Loucy (cell line): ENCODE measurements at regions not wholly inside any gene's neighbourhood (a gene's known extent, or its start where the extent isn't known, plus 50 kb on each side); places are given as distances from the start of the nearest gene placed in this dataset.

Source experiments
- H2AFZ ChIP-seq: fragments of 200-600 bp; sonication (generic); 2 replicates; pipeline ENCODE4 v1.6.0; 2016; ENCODE audit warnings: antibody characterized with exemption, mild to moderate bottlenecking, low read length, moderate library complexity
- H3F3A ChIP-seq: fragments of 200-600 bp; 2 replicates; pipeline ENCODE4 v1.6.0; 2016; ENCODE audit warnings: antibody characterized with exemption, low read depth, mild to moderate bottlenecking
- H3K27me3 ChIP-seq: fragments of 200-600 bp; sonication (generic); 2 replicates; pipeline ENCODE4 v1.6.1; 2014; ENCODE audit warnings: low read length, mild to moderate bottlenecking; ENCODE audit not compliant: insufficient read depth, poor library complexity, severe bottlenecking
- H3K36me3 ChIP-seq: fragments of 200-600 bp; sonication (generic); 2 replicates; pipeline ENCODE4 v1.6.1; 2016; ENCODE audit warnings: low read length; ENCODE audit not compliant: insufficient read depth
- H3K4me1 ChIP-seq: fragments of 200-600 bp; sonication (generic); 2 replicates; pipeline ENCODE4 v1.5.1; 2014; ENCODE audit warnings: low read length, mild to moderate bottlenecking; ENCODE audit not compliant: insufficient read depth, poor library complexity, severe bottlenecking
- H3K4me2 ChIP-seq: fragments of 200-600 bp; sonication (generic); 2 replicates; pipeline ENCODE4 v1.6.0; 2014; ENCODE audit warnings: antibody characterized with exemption, low read length, low read depth, mild to moderate bottlenecking; ENCODE audit not compliant: poor library complexity, severe bottlenecking
- H3K4me3 ChIP-seq: fragments of 200-600 bp; sonication (generic); 2 replicates; pipeline ENCODE4 v1.5.1; 2014; ENCODE audit warnings: low read length, mild to moderate bottlenecking, mixed read lengths; ENCODE audit not compliant: poor library complexity, severe bottlenecking
- H3K79me2 ChIP-seq: fragments of 200-600 bp; sonication (generic); 2 replicates; pipeline ENCODE4 v1.6.1; 2014; ENCODE audit warnings: low read length; ENCODE audit not compliant: insufficient read depth
- H3K9ac ChIP-seq: fragments of 200-600 bp; sonication (generic); 2 replicates; pipeline ENCODE4 v1.6.0; 2014; ENCODE audit warnings: mild to moderate bottlenecking, low read depth, low read length, moderate library complexity; ENCODE audit not compliant: poor library complexity, severe bottlenecking
- H3K9me2 ChIP-seq: fragments of 200-600 bp; sonication (generic); replicated peaks from 2 replicates; pipeline ENCODE4 v1.6.1; 2016; ENCODE audit warnings: low read depth, low read length, mixed read lengths
- H3K9me3 ChIP-seq: fragments of 200-600 bp; sonication (generic); 2 replicates; pipeline ENCODE4 v1.6.1; 2014; ENCODE audit warnings: mild to moderate bottlenecking, antibody characterized with exemption, low read length, low read depth; ENCODE audit not compliant: insufficient read depth
- H4K20me1 ChIP-seq: fragments of 200-600 bp; sonication (generic); 2 replicates; pipeline ENCODE4 v1.6.0; 2014; ENCODE audit warnings: antibody characterized with exemption, low read length, mild to moderate bottlenecking; ENCODE audit not compliant: insufficient read depth, poor library complexity, severe bottlenecking
- CTCF ChIP-seq: fragments of 200-600 bp; sonication (generic); conservative IDR thresholded peaks from 2 replicates; pipeline ENCODE4 v1.5.1; 2014; ENCODE audit warnings: mild to moderate bottlenecking, antibody characterized with exemption, low read length
- EZH2phosphoT487 ChIP-seq: fragments of 200-600 bp; IDR thresholded peaks from 2 replicates; pipeline ENCODE4 v1.6.1; 2018; ENCODE audit warnings: antibody characterized with exemption, mild to moderate bottlenecking, moderate library complexity, borderline replicate concordance

- Histone ChIP-seq H3K9ac (no peak overlapping the region), H3K9me2 (no peaks in the 10 kb centered on the region), H3K27me3 (no peaks in the 10 kb centered on the region), H3K4me3 (no peak overlapping the region), H3K36me3 (no peaks in the 10 kb centered on the region), H3K9me3 (no peaks in the 10 kb centered on the region), H2AFZ (no peak overlapping the region), H3F3A (no peaks in the 10 kb centered on the region), H3K4me2 (no peak overlapping the region), H3K4me1 (no peaks in the 10 kb centered on the region), H4K20me1 (no peaks in the 10 kb centered on the region), H3K79me2 (no peaks in the 10 kb centered on the region)
- TF ChIP-seq EZH2phosphoT487, result no peak
- TF ChIP-seq CTCF, result no peak
These were observed 654.1 kb upstream of the SYT4 start for GRCh38 chr18:43931439-43931838.

GRCh38 chr18:43932140-43932539 is 654.9 kb upstream of the SYT4 start:
- H3F3A ChIP-seq, result no peaks in the 10 kb centered on the region
- no peak overlapping the region for H2AFZ ChIP-seq
- H3K9ac ChIP-seq, result no peak overlapping the region
- no peaks in the 10 kb centered on the region for H4K20me1 ChIP-seq
- no peak overlapping the region for H3K4me2 ChIP-seq
- H3K9me2 ChIP-seq, result no peaks in the 10 kb centered on the region
- H3K4me3 ChIP-seq, result no peak overlapping the region
- no peaks in the 10 kb centered on the region for H3K9me3 ChIP-seq
- no peaks in the 10 kb centered on the region for H3K4me1 ChIP-seq
- no peaks in the 10 kb centered on the region for H3K27me3 ChIP-seq
- H3K36me3 ChIP-seq, result no peaks in the 10 kb centered on the region
- no peak for TF ChIP-seq EZH2phosphoT487
- H3K79me2 ChIP-seq, result no peaks in the 10 kb centered on the region

GRCh38 chr18:43933177-43933576 is 655.9 kb upstream of the SYT4 start:
- H2AFZ ChIP-seq, result no peak overlapping the region
- no peaks in the 10 kb centered on the region for H3K4me1 ChIP-seq
- no peak overlapping the region for H3K9ac ChIP-seq
- no peaks in the 10 kb centered on the region for H3K9me2 ChIP-seq
- H3K4me2 ChIP-seq, result no peak overlapping the region
- H3K4me3 ChIP-seq, result no peak overlapping the region
- H3K79me2 ChIP-seq, result no peaks in the 10 kb centered on the region
- H4K20me1 ChIP-seq, result no peaks in the 10 kb centered on the region
- no peaks in the 10 kb centered on the region for H3K27me3 ChIP-seq
- TF ChIP-seq EZH2phosphoT487, result no peak
- TF ChIP-seq CTCF, result no peak
- H3K9me3 ChIP-seq, result no peaks in the 10 kb centered on the region
- no peaks in the 10 kb centered on the region for H3K36me3 ChIP-seq
- H3F3A ChIP-seq, result no peaks in the 10 kb centered on the region

GRCh38 chr18:43934322-43934721 is 657.0 kb upstream of the SYT4 start:
- Histone ChIP-seq H3K9me3 (no peaks in the 10 kb centered on the region), H3K27me3 (no peaks in the 10 kb centered on the region), H4K20me1 (no peaks in the 10 kb centered on the region), H3K4me1 (no peaks in the 10 kb centered on the region), H3K4me2 (no peak overlapping the region), H2AFZ (no peak overlapping the region), H3K4me3 (no peak overlapping the region), H3K9me2 (no peaks in the 10 kb centered on the region), H3K9ac (no peak overlapping the region), H3K79me2 (no peaks in the 10 kb centered on the region), H3K36me3 (no peaks in the 10 kb centered on the region), H3F3A (no peaks in the 10 kb centered on the region)
- TF ChIP-seq EZH2phosphoT487 (no peak), CTCF (no peak)
